BJ (cell line): ENCODE measurements at regions not wholly inside any gene's neighbourhood (a gene's known extent, or its start where the extent isn't known, plus 50 kb on each side); places are given as distances from the start of the nearest gene placed in this dataset.

Experiments used
- CTCF ChIA-PET: fragments of 350-600 bp; formaldehyde crosslinking; extraction: SDS; loops from one replicate; lab custom pipeline; 2021; ENCODE audit warnings: antibody characterized with exemption, inconsistent platforms; lab: Yijun Ruan, JAX
- POLR2A ChIA-PET: fragments of 300-600 bp; sonication (Branson Sonifier 250); formaldehyde crosslinking; extraction: SDS; loops from one replicate; lab custom pipeline; 2021; ENCODE audit warnings: antibody characterized with exemption; lab: Charles Lee
- DNase-seq: peaks from one replicate; pipeline ENCODE4 v3.0.0-alpha.2; 2011; ENCODE audit warnings: low read depth
- H3K27me3 ChIP-seq: 2 replicates; pipeline ENCODE4 v1.6.0; 2011; ENCODE audit warnings: low read length; ENCODE audit not compliant: control insufficient read depth, insufficient read depth
- H3K36me3 ChIP-seq: 2 replicates; pipeline ENCODE4 v1.5.1; 2011; ENCODE audit warnings: low read length; ENCODE audit not compliant: control insufficient read depth, insufficient read depth
- H3K4me3 ChIP-seq: 2 replicates; pipeline ENCODE4 v1.5.1; 2011; ENCODE audit warnings: low read depth, mild to moderate bottlenecking, control low read depth, low read length
- TF ChIP-seq, protein P1 (sequence below): IDR thresholded peaks from 2 replicates; pipeline ENCODE4 v1.5.1; 2011; ENCODE audit warnings: low read depth, mild to moderate bottlenecking, control low read depth, inconsistent platforms, low read length, moderate library complexity; ENCODE audit not compliant: insufficient read depth

DNA sequence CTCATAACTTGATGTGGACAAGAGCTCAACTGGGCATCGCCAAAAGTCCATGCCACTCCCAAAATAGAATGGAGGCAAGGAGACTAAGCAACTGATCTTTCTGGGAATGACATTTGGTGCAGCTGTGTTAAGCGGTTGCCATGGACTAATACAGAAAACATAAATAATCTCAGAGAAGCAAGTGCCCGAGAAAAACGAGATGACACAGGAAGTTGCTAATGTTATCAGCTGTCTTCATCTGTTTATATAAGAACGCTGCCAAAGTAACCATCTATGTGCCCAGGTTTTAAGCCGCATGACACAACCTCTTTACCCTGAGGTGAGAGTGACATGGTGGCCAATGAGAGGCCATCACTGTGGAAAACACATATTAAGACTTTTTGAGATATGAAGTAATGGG lies 54.9 kb upstream of the SACS start:
- TF ChIP-seq, protein P1, sequence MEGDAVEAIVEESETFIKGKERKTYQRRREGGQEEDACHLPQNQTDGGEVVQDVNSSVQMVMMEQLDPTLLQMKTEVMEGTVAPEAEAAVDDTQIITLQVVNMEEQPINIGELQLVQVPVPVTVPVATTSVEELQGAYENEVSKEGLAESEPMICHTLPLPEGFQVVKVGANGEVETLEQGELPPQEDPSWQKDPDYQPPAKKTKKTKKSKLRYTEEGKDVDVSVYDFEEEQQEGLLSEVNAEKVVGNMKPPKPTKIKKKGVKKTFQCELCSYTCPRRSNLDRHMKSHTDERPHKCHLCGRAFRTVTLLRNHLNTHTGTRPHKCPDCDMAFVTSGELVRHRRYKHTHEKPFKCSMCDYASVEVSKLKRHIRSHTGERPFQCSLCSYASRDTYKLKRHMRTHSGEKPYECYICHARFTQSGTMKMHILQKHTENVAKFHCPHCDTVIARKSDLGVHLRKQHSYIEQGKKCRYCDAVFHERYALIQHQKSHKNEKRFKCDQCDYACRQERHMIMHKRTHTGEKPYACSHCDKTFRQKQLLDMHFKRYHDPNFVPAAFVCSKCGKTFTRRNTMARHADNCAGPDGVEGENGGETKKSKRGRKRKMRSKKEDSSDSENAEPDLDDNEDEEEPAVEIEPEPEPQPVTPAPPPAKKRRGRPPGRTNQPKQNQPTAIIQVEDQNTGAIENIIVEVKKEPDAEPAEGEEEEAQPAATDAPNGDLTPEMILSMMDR = no peak
- H3K36me3 ChIP-seq = no peaks in the 10 kb centered on the region
- H3K27me3 ChIP-seq = no peaks in the 10 kb centered on the region
- no peak overlapping the region for H3K4me3 ChIP-seq
- DNase-seq = no peak
- ChIA-PET CTCF (no interaction called here), POLR2A (no interaction called here)

GRCh38 chr13:23496255-23496654 lies 62.8 kb upstream of the SACS start:
- CTCF ChIA-PET = no interaction called here
- Histone ChIP-seq H3K4me3 (no peak overlapping the region), H3K27me3 (no peaks in the 10 kb centered on the region), H3K36me3 (no peaks in the 10 kb centered on the region)
- TF ChIP-seq, protein P1 = no peak
- no peak for DNase-seq
- POLR2A ChIA-PET = no interaction called here

DNA sequence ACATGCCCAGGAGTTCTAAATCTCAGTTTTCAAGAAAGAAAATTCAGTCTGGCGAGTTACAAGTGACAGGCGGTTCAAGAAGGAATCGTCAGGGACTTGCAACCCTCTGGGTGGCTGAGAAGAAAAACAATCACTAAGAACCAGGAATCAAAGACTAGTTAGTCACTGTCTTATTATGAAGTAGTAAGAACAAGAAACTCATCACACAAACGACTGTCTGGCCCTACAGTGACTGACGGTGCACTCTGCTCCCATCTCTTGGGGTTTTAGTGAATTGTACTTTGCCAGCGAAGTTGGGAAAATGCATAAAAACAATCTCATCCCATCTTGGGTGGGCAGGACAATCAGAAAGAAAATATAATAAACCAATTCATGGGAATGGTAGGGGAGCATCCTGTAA lies 63.7 kb upstream of the SACS start:
- CTCF ChIA-PET = interaction anchor here (1.0 kb wide), 1 partner anchor 30 kb away, joined by 3 read pairs; no protein-coding TSS in a partner anchor
- TF ChIP-seq, protein P1 = no peak

DNA sequence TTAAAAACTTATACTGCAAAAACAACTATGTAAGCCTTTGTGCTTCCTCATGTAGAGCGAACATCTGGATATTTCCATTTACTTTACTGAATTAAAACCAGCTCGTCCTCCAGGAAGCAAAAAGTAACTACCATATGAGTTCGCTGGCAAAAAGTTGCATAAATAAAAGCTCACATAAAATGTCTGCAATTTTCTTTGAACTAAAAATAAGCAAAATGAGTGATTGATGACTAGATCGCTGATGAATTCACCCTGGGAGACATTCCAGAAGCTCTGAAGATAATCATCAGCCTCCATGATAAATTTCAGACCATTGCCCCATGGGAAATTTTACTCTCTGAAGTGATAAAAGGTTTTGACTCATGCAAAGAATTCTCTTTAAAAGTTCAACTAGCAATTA lies 67.3 kb upstream of the SACS start:
- TF ChIP-seq, protein P1 = no peak
- CTCF ChIA-PET = interaction anchor here (1.1 to 2.1 kb wide), 4 partner anchors 11 to 202 kb away, joined by 3 to 8 read pairs (median 3); no protein-coding TSS in a partner anchor
- Histone ChIP-seq H3K4me3 (no peak overlapping the region), H3K27me3 (no peaks in the 10 kb centered on the region), H3K36me3 (no peaks in the 10 kb centered on the region)
- peak; percentile 96 for DNase-seq
- POLR2A ChIA-PET = interaction anchor here (0.6 to 0.9 kb wide), 2 partner anchors 29 to 30 kb away, joined by 3 to 4 read pairs; no protein-coding TSS in a partner anchor

More for the DNA sequence above, 63.7 kb upstream of the SACS start:
- DNase-seq = no peak
- Histone ChIP-seq H3K36me3 (no peaks in the 10 kb centered on the region), H3K4me3 (no peak overlapping the region), H3K27me3 (no peaks in the 10 kb centered on the region)
- POLR2A ChIA-PET = no interaction called here

DNA sequence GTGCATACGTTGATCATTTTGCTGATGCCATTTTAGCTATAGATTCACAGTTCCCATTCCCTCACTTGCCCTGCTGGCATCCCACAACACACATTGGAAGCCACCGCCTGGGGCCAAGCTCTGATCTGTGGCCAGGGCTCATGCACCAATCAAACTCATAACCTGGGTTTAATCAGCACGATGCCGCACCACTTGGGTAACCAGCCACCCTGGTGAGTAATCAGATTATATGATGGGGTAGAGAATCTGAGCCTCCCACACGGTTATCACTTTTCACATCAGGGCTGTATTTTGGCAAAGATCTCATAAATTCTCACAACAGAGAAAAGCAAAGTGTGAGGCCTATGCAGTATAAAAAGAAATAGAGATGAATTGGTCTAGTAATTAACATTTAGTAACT lies 66.0 kb upstream of the TNFRSF19 start:
- Histone ChIP-seq H3K4me3 (no peak overlapping the region), H3K27me3 (no peaks in the 10 kb centered on the region), H3K36me3 (no peaks in the 10 kb centered on the region)
- TF ChIP-seq, protein P1 = no peak
- CTCF ChIA-PET = interaction anchor here (0.6 to 1.1 kb wide), 2 partner anchors 74 to 275 kb away, joined by 3 to 5 read pairs; no protein-coding TSS in a partner anchor
- no peak for DNase-seq
- POLR2A ChIA-PET = no interaction called here
